A549 (cell line): ENCODE measurements at regions not wholly inside any gene's neighbourhood (a gene's known extent, or its start where the extent isn't known, plus 50 kb on each side); places are given as distances from the start of the nearest gene placed in this dataset.

Source experiments
- ATAC-seq, 2 experiments: fragments of 200-7000 bp in 1 of 2; fragments of >200 bp in 1 of 2; cut with Nextera tagmentation in 1 of 2; cut with Tn5 transposase in 1 of 2; 3 replicates each; pipeline versions ENCODE4 v1.8.0 to v1.9.1; 2018 to 2020; ENCODE audit warnings: mild to moderate bottlenecking in 1 of 2, moderate library complexity in 1 of 2
- CTCF ChIA-PET: fragments of 300-600 bp; sonication (Branson Sonifier 250); formaldehyde crosslinking; extraction: SDS; loops from one replicate; lab custom pipeline; 2021; ENCODE audit warnings: antibody characterized with exemption, inconsistent platforms; lab: Yijun Ruan, JAX
- POLR2A ChIA-PET: fragments of 350-600 bp; formaldehyde crosslinking; extraction: SDS; loops from one replicate; lab custom pipeline; 2021; ENCODE audit warnings: antibody characterized with exemption, inconsistent platforms; lab: Yijun Ruan, JAX
- DNase-seq, 2 experiments: peaks; one replicate each; pipeline versions ENCODE4 v3.0.0 to v3.0.0-alpha.2; 2011 to 2016; ENCODE audit warnings: low read depth in 1 of 2, low spot score in 1 of 2
- FAIRE-seq: peaks from 2 replicates; lab custom pipeline; 2011; peaks lifted over from hg19 to GRCh38; lab: Jason Lieb, UNC
- H3K27ac ChIP-seq, 2 experiments: fragments of >200 bp; sonication (Bioruptor Twin); formaldehyde crosslinking; 3 replicates each; pipeline ENCODE4 v1.5.1; 2016 to 2017
- H3K4me1 ChIP-seq: fragments of >200 bp; sonication (Bioruptor Twin); formaldehyde crosslinking; 3 replicates; pipeline ENCODE4 v1.6.1; 2016
- H3K4me2 ChIP-seq: fragments of >200 bp; sonication (Bioruptor Twin); formaldehyde crosslinking; 3 replicates; pipeline ENCODE4 v1.6.1; 2016
- H3K4me3 ChIP-seq: fragments of >200 bp; sonication (Bioruptor Twin); formaldehyde crosslinking; 3 replicates; pipeline ENCODE4 v1.5.1; 2016
- H3K9me3 ChIP-seq: fragments of >200 bp; sonication (Bioruptor Twin); formaldehyde crosslinking; 3 replicates; pipeline ENCODE4 v1.6.1; 2016
- BCL3 ChIP-seq: fragments of >200 bp; sonication (Bioruptor Twin); formaldehyde crosslinking; IDR thresholded peaks from 3 replicates; pipeline ENCODE4 v1.6.1; 2016
- BHLHE40 ChIP-seq: IDR thresholded peaks from 2 replicates; pipeline ENCODE4 v1.6.1; 2012; ENCODE audit warnings: low read depth, low read length, inconsistent platforms
- CBX2 ChIP-seq: fragments of 200-600 bp; sonication (generic); IDR thresholded peaks from 2 replicates; pipeline ENCODE4 v1.6.1; 2016; ENCODE audit warnings: low read depth, mild to moderate bottlenecking, borderline replicate concordance
- CHD4 ChIP-seq: fragments of 200-600 bp; sonication (generic); IDR thresholded peaks from 2 replicates; pipeline ENCODE4 v1.6.1; 2016; ENCODE audit warnings: antibody characterized with exemption, mild to moderate bottlenecking, borderline replicate concordance
- CTCF ChIP-seq: fragments of >200 bp; sonication (Bioruptor Twin); formaldehyde crosslinking; IDR thresholded peaks from 3 replicates; pipeline ENCODE4 v1.5.1; 2016
- EHMT2 ChIP-seq: fragments of 200-600 bp; sonication (generic); IDR thresholded peaks from 2 replicates; pipeline ENCODE4 v1.6.1; 2016; ENCODE audit warnings: antibody characterized with exemption, low read depth, mild to moderate bottlenecking, moderate library complexity
- ELK1 ChIP-seq: fragments of 150-350 bp; IDR thresholded peaks from 2 replicates; pipeline ENCODE4 v1.6.1; 2014; ENCODE audit warnings: low read depth, mild to moderate bottlenecking, low read length
- ESRRA ChIP-seq: fragments of 150-350 bp; IDR thresholded peaks from 2 replicates; pipeline ENCODE4 v1.6.1; 2014; ENCODE audit warnings: mild to moderate bottlenecking, low read length, borderline replicate concordance
- HEYL ChIP-seq: fragments of 250-450 bp; sonication (Bioruptor Pico); IDR thresholded peaks from 2 replicates; pipeline ENCODE4 v1.8.0; 2021; ENCODE audit warnings: mild to moderate bottlenecking, moderate library complexity
- HOXB13 ChIP-seq: fragments of 250-450 bp; sonication (Bioruptor Pico); IDR thresholded peaks from 2 replicates; pipeline ENCODE4 v1.5.0; 2020; ENCODE audit warnings: low read depth, mild to moderate bottlenecking, moderate library complexity
- JUN ChIP-seq, 2 experiments: fragments of >200 bp; sonication (Bioruptor Twin); formaldehyde crosslinking; IDR thresholded peaks; 2 replicates in 1 of 2; 3 replicates in 1 of 2; pipeline ENCODE4 v1.6.1; 2016 to 2017
- JUNB ChIP-seq: fragments of >200 bp; sonication (Bioruptor Twin); formaldehyde crosslinking; IDR thresholded peaks from 2 replicates; pipeline ENCODE4 v1.6.1; 2016
- MYC ChIP-seq: IDR thresholded peaks from 2 replicates; pipeline ENCODE4 v1.6.1; 2012; ENCODE audit warnings: mild to moderate bottlenecking, inconsistent platforms, low read length, improper control_type of control experiment, borderline replicate concordance
- PHF8 ChIP-seq: fragments of 200-600 bp; sonication (generic); IDR thresholded peaks from 2 replicates; pipeline ENCODE4 v1.6.1; 2016; ENCODE audit warnings: low read depth, mild to moderate bottlenecking, antibody characterized with exemption, moderate library complexity, borderline replicate concordance
- POLR2AphosphoS2 ChIP-seq: conservative IDR thresholded peaks from 2 replicates; pipeline ENCODE4 v1.6.1; 2012; ENCODE audit warnings: low read length, improper control_type of control experiment, inconsistent platforms
- REST ChIP-seq: fragments of 200-600 bp; sonication (generic); IDR thresholded peaks from 2 replicates; pipeline ENCODE4 v1.6.1; 2016; ENCODE audit warnings: antibody characterized with exemption, mild to moderate bottlenecking, moderate library complexity
- RFX5 ChIP-seq: fragments of 450-650 bp; IDR thresholded peaks from 2 replicates; pipeline ENCODE4 v1.7.1; 2014; ENCODE audit warnings: antibody characterized with exemption, mild to moderate bottlenecking, moderate library complexity
- ZFP36 ChIP-seq: fragments of 450-650 bp; IDR thresholded peaks from 2 replicates; pipeline ENCODE4 v1.6.1; 2014; ENCODE audit warnings: borderline replicate concordance; ENCODE audit not compliant: partially characterized antibody
- WGBS: methylation state at CpG from one replicate; pipeline ENCODE4 v1.1.6; 2017; ENCODE audit errors: missing lambda C conversion rate; 5-methylcytosine and 5-hydroxymethylcytosine counted together

- ATAC-seq (no peak), FAIRE-seq (no peak), DNase-seq (no peak)
- ChIA-PET CTCF (no interaction called here), POLR2A (no interaction called here)
- H3K27ac ChIP-seq: no peak overlapping the region
- WGBS: 33% methylated on average over 1 of the region's 1 CpG
- no peaks in the 10 kb centered on the region for H3K9me3 ChIP-seq
- peaks cover 11% of the 10 kb centered on the region for H3K4me1 ChIP-seq
- TF ChIP-seq ELK1: no peak
- no peak for TF ChIP-seq PHF8
- no peak for TF ChIP-seq BHLHE40
- no peak for TF ChIP-seq HEYL
- no peak for TF ChIP-seq MYC
- no peak for TF ChIP-seq JUN (IDR thresholded peaks at IDR 0.05)
- TF ChIP-seq POLR2AphosphoS2: no peak
- H3K4me2 ChIP-seq: no peak overlapping the region
- H3K4me3 ChIP-seq: no peak overlapping the region
Measured at GRCh38 chr11:29353833-29354232, 663.0 kb downstream of the KCNA4 start.

GRCh38 chr11:29352273-29352795 lies 664.5 kb downstream of the KCNA4 start:
- no peak for TF ChIP-seq JUNB
- no peak for TF ChIP-seq CTCF
- TF ChIP-seq REST: no peak
- no peak for TF ChIP-seq BHLHE40
- TF ChIP-seq JUN (IDR thresholded peaks at IDR 0.05): no peak
- no peak for TF ChIP-seq CHD4
- TF ChIP-seq ELK1: no peak
- no peak for TF ChIP-seq ZFP36
- no peak for TF ChIP-seq RFX5
- TF ChIP-seq POLR2AphosphoS2: no peak
- TF ChIP-seq EHMT2: no peak
- no peak for TF ChIP-seq CBX2
- TF ChIP-seq HOXB13: no peak
- TF ChIP-seq PHF8: no peak
- TF ChIP-seq ESRRA: no peak
- no peak for TF ChIP-seq MYC
- TF ChIP-seq BCL3: no peak
- TF ChIP-seq, all 56 proteins: peak for 0
- H3K4me2 ChIP-seq: no peak overlapping the region
- H3K9me3 ChIP-seq: no peaks in the 10 kb centered on the region
- no peak for FAIRE-seq
- ChIA-PET POLR2A (no interaction called here), CTCF (interaction anchor here (1.9 kb wide), 1 partner anchor 9 kb away, joined by 7 read pairs; no protein-coding TSS in a partner anchor)
- no peak overlapping the region for H3K4me3 ChIP-seq
- DNase-seq: no peak
- H3K27ac ChIP-seq: no peak overlapping the region
- peaks cover 11% of the 10 kb centered on the region for H3K4me1 ChIP-seq
- WGBS: 91% methylated on average over 3 of the region's 3 CpGs
- ATAC-seq: no peak
